Thoracic aorta (tissue), 2 donors: ENCODE measurements at regions not wholly inside any gene's neighbourhood (a gene's known extent, or its start where the extent isn't known, plus 50 kb on each side); places are given as distances from the start of the nearest gene placed in this dataset.

ENCODE experiments used
- ATAC-seq: fragments of 150-250 bp; one replicate; pipeline ENCODE4 v1.8.0; 2017; ENCODE audit warnings: low read depth; ENCODE audit not compliant: insufficient number of reproducible peaks, low FRiP score
- DNase-seq: peaks from one replicate; pipeline ENCODE4 v3.0.0-alpha.2; 2020; ENCODE audit warnings: low spot score
- H3K27ac ChIP-seq, 2 donors: fragments of 200-600 bp; sonication (generic); 1 replicate in 1 of 2; 2 replicates in 1 of 2; pipeline ENCODE4 v1.5.1; 2016; ENCODE audit warnings: mild to moderate bottlenecking in 2 of 2, moderate library complexity in 2 of 2
- H3K27me3 ChIP-seq: fragments of 200-600 bp; sonication (generic); replicated peaks from 2 replicates; pipeline ENCODE4 v1.6.0; 2016; ENCODE audit warnings: mild to moderate bottlenecking; ENCODE audit not compliant: insufficient read depth
- H3K36me3 ChIP-seq: fragments of 200-600 bp; sonication (generic); one replicate; pipeline ENCODE4 v1.5.1; 2016
- H3K4me1 ChIP-seq, 2 donors: fragments of 200-600 bp; sonication (generic); 1 replicate in 1 of 2; 2 replicates in 1 of 2; pipeline versions ENCODE4 v1.5.1 to v1.6.0; 2016; ENCODE audit warnings: low read depth in 2 of 2, mild to moderate bottlenecking in 1 of 2; ENCODE audit not compliant: control insufficient read depth in 1 of 2
- H3K4me3 ChIP-seq: fragments of 200-600 bp; sonication (generic); 2 replicates; pipeline ENCODE4 v1.5.1; 2016; ENCODE audit warnings: mild to moderate bottlenecking
- H3K9me3 ChIP-seq: fragments of 200-600 bp; sonication (generic); 2 replicates; pipeline ENCODE4 v1.5.1; 2016
- TF ChIP-seq, protein P1 (sequence below): fragments of 200-600 bp; sonication (generic); IDR thresholded peaks from one replicate; pipeline ENCODE4 v1.5.1; 2019; ENCODE audit warnings: antibody characterized with exemption

DNA sequence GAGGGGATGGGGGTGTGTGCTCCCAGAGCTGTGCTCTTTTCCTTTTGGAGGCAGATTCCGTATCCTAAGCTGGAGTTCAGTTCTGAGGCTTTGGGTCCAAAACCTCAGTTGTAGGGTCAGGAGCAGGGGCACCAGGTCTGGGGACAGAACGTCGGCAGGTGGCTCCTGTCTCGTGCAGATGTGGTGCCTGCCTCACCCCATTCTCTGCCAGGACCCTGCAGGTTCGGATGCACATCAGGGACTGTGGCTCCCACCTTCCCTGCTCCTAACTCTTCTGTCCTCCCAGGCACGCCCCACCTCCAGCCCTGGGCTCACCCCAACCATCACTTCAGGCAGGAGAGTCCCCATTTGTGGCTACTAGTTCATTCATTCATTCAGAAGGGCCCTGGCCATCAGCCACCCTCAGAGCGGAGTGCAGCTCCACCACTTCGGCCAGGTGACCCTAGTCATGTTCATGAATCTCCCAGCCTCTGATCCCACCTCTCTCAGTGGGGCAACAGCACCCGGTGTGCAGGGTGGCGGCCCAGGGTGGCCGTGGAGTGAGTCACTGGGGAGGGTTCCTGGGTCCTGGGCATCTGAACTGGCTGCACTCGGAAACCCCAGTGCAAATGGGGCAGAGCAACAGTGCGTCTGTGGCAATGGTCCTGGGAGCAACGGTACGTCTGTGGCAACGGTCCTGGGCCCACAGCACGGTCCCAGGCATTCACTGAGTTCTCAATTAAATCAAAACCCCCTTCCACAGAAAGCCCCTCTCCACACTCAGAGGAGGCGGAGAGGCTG, 100.8 kb upstream of the FAM20C start:
- Histone ChIP-seq H3K36me3 (no peaks in the 10 kb centered on the region), H3K4me3 (no peak overlapping the region), H3K27me3 (no peaks in the 10 kb centered on the region), H3K4me1 (peaks cover 24 to 38% of the 10 kb centered on the region in 2 donors), H3K9me3 (no peaks in the 10 kb centered on the region), H3K27ac (no peak overlapping the region)
- DNase-seq = no peak
- no peak for ATAC-seq
- TF ChIP-seq, protein P1, sequence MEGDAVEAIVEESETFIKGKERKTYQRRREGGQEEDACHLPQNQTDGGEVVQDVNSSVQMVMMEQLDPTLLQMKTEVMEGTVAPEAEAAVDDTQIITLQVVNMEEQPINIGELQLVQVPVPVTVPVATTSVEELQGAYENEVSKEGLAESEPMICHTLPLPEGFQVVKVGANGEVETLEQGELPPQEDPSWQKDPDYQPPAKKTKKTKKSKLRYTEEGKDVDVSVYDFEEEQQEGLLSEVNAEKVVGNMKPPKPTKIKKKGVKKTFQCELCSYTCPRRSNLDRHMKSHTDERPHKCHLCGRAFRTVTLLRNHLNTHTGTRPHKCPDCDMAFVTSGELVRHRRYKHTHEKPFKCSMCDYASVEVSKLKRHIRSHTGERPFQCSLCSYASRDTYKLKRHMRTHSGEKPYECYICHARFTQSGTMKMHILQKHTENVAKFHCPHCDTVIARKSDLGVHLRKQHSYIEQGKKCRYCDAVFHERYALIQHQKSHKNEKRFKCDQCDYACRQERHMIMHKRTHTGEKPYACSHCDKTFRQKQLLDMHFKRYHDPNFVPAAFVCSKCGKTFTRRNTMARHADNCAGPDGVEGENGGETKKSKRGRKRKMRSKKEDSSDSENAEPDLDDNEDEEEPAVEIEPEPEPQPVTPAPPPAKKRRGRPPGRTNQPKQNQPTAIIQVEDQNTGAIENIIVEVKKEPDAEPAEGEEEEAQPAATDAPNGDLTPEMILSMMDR = no peak

DNA sequence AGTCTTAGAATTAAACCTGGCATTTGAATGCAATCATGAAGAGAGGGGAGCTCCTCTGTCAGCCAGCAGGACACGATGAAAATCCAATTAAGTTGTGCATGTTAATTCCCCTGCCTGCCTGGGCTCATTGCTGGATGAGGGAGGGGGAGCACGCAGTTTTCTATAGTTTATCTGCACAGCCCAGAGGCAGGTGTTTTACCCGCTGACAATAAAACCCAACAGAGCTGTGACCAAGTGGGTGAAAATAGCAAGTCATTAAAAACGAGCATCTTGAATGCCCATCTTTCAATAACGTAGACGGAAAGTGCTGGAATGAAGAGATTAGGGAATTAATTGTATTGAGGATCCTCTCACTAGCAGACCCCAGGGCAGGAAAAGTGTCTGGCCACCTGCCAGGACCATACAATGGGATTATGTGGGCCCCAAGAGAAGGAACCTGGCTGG, 100.1 kb upstream of the FAM20C start:
- TF ChIP-seq, protein P1 = no peak
- no peak for DNase-seq
- ATAC-seq = no peak

DNA sequence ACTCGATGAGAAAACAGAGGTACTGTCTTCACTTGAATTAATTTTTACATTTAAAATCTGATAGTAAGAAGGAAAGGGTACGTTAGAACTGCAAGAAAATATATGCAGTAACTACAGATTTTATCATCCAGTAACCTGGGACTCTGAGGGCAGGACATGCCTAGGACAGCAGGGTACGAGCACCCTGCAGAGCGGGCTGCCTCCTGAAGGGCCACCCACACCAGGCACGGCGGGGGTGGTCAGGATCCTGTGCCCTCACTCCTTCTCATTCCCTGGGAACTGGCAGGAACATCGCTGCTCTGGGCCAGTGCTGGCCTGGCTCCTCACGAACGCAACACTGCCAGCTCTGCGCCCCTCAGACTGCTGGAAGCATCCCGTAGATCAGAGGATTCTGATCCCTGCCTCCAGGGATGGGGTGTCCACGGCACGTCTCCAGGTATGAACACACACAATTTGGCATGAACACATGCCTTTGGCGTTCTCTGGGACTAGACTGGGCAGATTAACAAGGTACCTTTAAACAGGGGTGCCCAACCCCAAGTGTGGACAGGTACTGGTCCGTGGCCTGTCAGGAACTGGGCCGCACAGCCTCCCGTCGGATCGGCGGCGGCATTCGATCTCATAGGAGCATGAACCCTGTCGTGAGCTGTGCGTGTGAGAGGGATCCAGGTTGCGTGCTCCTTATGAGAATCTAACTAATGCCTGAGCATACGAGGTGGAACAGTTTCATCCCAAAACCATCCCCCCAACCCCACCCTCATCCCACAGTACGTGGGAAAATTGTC, 99.3 kb upstream of the FAM20C start:
- Histone ChIP-seq H3K27me3 (no peaks in the 10 kb centered on the region), H3K9me3 (peaks cover under 1% of the 10 kb centered on the region), H3K36me3 (no peaks in the 10 kb centered on the region), H3K27ac (no peak overlapping the region), H3K4me1 (peaks cover 24 to 38% of the 10 kb centered on the region in 2 donors), H3K4me3 (no peak overlapping the region)
- DNase-seq (no peak), ATAC-seq (no peak)
- TF ChIP-seq, protein P1 = no peak

More for the DNA sequence above, 100.1 kb upstream of the FAM20C start:
- Histone ChIP-seq H3K36me3 (no peaks in the 10 kb centered on the region), H3K27me3 (no peaks in the 10 kb centered on the region), H3K4me3 (no peak overlapping the region), H3K4me1 (peaks cover 24 to 38% of the 10 kb centered on the region in 2 donors), H3K27ac (no peak overlapping the region), H3K9me3 (no peaks in the 10 kb centered on the region)

GRCh38 chr7:94251-94801, 98.0 kb upstream of the FAM20C start:
- Histone ChIP-seq H3K27me3 (no peaks in the 10 kb centered on the region), H3K4me3 (no peak overlapping the region), H3K4me1 (peaks cover 15 to 25% of the 10 kb centered on the region in 2 donors), H3K9me3 (peaks cover 5% of the 10 kb centered on the region), H3K36me3 (no peaks in the 10 kb centered on the region), H3K27ac (no peak overlapping the region)
- ATAC-seq = no peak
- TF ChIP-seq, protein P1 = no peak
- no peak for DNase-seq
